Left lobe of liver (tissue), 2 donors: ENCODE measurements at regions not wholly inside any gene's neighbourhood (a gene's known extent, or its start where the extent isn't known, plus 50 kb on each side); places are given as distances from the start of the nearest gene placed in this dataset.
A peak's percentile ranks its signal among the peaks of the same experiment; 100 is the strongest.

Experiments
- ATAC-seq: fragments of 200-7000 bp; cut with Tn5 transposase; one replicate; pipeline ENCODE4 v1.9.1; 2020; ENCODE audit warnings: mild to moderate bottlenecking, moderate library complexity
- DNase-seq: peaks from one replicate; pipeline ENCODE4 v3.0.0-alpha.2; 2020; ENCODE audit warnings: low spot score
- donor health status: DM: no; HTN: no; CAD: no; lungs with moderate emphysema.
- donor health status: DM: no; HTN: yes; CAD: no.

DNA sequence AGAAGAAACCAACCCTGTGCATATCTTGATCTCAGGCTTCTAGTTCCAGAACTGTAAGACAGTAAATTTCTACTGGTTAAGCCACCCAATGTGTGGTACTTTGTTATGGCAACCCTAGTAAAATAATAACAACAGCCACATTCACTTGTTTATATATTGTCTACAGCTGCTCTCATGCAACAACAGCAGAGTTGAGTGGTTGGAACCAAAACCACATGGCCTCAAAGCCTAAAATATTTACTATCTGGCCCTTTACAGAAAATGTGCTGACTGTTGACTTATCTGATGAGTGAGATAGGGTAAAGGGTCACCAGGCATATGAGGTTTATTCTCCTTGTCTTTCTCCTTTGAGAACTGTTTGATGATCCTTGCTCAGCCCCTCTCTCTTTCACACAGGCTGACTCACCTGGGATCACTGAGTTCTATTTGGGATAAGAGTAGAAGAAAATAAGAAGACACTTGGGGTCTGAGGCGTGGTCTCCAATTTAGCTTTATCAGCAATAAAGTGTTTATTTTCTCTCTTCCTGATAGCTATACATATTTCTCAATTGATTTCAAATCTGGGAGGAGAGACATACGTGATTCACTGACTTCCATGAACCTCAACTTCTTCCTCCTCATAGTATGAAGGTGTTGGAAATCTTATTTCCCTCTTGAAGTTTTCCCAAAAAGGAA, 227.5 kb upstream of the STARD13 start:
- no peak for ATAC-seq

DNA sequence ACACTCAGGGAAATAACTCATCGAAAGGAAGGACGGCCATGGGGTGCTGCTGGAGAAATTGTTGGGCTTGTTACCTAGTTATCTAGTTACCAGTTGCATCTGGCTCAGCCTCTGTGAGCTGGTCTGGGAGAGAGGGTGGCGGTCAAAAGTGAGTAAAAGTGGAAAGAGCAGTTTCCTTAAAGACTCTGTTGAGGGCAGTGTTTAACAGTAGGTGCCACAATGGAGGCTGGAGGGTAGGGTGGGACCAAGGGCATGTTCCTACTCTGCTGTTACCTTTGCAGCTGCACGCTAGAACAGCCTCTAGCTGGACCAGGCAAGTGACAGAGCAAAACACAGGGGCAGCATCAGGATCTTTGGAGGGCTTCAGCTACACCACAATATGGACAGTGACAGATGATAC, 228.8 kb upstream of the STARD13 start:
- DNase-seq (no peak), ATAC-seq (no peak)

More for the DNA sequence above, 227.5 kb upstream of the STARD13 start:
- no peak for DNase-seq

DNA sequence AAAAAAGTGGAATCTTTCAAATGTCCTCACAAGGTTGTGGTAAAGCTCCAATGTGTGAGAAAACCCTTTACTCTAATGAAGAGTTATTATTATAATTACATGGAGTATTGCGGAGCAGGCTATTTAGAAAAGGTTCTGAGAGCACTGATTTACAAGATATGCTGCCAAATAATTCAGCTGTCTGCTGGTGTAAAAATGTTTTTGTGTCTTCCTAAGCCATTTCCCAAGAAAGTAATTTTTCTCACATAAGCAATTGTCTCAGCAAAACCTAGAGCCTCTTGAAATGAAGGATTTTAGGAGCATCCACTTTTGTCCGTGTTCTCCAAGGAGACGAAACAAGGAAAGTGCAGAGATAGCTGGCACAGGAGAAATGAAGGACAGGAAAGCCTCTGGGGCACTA, 229.6 kb upstream of the STARD13 start:
- no peak for DNase-seq
- ATAC-seq: no peak

DNA sequence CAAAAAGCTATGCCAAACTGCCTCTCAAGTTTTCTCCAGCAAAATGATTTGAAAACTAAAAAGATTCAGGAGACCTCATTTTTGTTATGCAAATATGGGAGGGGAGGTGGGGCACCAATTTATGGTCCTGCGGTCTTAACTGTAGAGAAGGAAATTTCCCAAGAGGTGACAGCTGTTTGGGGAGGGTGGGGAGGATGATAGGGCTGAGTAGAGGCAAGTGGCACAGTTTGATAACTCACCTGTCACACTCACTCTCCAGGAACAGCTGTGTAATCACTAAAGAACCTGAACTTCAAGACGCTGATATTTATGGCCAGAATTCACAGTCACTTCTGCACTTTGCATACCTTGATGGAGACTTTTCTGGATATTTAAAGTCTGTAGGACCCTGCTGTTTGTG, 232.9 kb upstream of the STARD13 start:
- DNase-seq (no peak), ATAC-seq (no peak)

DNA sequence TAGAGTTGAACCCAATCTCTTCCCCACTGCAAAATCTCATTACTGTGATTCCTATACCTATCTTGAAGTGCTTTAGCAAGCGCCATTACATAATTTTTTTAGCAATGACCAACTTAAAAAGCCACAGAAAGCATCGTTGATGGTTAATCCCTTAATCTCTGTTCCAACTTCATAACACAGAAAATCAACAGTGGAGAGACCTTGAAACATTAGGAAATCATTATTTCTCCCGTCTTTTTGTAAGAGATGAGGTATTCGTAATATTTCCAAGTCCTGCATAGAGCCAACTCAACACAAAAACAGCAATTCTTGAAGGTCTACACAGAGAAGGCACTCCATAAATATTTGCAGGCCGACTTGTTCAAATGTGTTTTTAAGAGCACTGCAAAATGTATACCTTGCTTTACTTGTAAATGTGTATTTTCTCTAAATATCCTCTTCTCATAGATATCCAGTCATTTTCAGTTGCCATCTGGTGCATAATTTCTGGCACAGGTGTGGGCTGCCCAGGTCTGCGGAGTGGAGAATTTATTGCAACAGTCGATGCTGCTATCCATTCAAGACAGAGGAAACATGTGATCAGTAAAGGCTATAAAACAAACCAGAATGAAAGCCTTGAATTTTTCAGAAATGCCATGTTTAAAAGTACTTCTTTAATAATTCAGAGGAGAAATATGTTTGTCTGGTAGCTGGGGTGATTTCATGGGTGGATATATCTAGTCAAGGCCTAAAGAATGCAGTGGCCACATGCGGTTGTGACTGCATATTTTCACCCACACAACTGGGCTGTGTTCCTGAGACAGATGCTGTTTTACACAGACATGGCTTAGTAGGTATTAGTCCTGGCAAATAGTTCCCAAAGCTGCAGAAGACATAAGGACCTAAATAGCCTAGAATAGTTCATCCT, 234.3 kb upstream of the STARD13 start:
- DNase-seq (no peak), ATAC-seq (no peak)

DNA sequence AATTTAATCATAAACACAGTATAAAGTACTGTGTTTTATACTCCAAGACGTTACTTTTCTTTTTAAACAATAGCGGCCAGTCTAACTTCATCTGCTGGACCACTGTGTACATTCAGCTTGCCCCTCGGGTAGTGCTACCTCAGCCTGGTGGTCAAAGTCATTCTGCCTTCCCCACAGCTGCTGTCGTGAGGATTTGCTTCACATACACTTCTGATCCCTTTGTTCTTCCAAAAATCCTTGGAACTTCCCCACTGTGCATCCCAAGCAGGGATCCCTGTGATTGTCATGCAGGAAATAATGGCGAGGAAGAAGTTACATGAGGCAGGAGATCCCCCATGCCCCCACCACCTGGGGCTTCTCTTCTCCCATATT, 234.9 kb upstream of the STARD13 start:
- ATAC-seq: no peak

DNA sequence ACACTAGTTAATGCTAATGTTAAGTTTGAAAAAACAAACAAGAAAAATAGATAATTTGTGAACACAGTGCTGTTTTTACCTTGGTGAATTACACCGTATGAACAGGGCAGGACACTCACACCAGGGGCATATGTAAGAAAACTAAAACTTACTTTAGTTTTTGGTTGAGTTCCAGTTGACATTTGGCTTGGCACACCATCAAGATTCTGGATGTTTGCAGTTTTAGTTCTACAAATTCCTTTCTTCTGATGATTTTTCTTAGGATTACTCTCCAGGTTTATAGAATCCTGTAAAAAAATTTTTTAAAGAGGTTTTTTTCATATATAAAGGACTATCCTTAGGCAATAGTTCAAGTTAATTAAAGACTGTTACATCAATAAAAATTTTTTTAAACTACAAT, 238.5 kb upstream of the STARD13 start:
- DNase-seq (no peak), ATAC-seq (peak; percentile 52)

More for the DNA sequence above, 234.9 kb upstream of the STARD13 start:
- DNase-seq: no peak

DNA sequence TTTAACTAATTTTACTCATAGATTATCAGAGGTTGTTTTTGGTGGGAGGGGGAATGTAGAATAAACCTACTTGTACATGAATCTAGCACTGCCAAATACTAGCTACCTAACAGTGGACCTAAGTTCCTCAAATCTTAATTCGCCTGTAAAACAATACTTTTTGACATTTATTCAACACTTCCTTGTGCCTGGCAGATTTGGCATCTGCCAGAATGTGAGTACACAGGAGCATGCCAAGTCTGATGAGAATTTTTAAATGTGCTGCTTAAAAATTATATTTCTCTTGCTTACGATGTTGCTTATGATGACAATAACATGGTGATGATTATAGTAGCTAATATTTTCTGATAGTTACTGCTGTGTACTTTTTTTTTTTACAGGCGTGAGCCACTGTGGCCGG, 240.2 kb upstream of the STARD13 start:
- DNase-seq (no peak), ATAC-seq (no peak)

DNA sequence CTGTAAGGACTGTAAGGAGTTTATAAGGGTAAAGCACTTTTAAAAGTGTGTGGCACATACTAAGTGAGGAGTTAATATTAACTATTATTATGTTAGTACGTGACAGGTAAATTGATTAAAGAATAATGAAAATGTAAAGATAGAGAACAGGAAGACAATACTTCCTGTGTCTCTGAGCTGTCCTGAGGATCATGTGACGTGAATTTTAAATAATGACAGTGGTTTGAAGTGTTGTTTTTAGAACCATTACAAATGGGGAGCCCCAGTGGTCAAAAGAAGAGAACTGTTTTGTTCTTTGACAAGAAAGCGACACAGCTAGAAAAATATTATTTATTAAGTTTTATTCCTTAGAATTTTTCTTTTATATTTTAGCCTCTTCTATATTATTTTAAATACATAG, 241.2 kb upstream of the STARD13 start:
- ATAC-seq: no peak
- DNase-seq: no peak

DNA sequence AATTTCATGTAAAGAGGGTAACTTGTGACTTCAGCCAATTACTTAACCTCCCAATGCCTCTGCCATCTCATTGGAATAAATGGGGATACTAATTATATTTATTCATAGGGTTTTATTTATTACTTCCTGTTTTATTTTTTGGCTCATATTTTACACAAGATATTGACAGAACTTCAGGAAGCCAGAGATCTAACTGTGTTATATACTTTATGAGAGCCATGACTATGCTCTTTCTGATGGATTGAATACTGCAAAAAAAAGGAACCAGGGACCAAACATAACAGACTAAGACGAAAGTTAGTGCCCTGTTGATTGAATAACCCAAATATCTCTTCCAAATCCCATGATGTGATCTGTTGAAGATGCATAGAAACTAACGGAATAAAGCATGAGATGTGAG, 243.3 kb upstream of the STARD13 start:
- DNase-seq (no peak), ATAC-seq (no peak)

DNA sequence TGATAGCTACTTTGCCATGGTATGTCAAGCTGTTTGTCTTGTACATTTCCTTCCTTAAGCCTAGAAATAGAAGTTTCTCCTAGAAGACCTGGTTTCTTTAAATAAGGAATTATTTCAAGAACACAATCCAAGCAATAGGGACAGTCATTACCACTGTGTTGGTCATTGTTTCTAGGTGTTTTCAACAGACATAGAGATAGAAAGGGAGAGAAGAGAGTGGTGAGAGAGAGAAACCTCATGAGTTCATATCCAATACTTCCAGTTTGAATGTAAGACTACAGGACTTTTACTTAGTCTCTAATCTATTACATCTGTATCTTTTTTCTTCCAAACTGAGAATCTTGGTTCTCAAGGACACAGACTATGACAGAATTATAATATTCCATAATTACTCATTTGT, 245.9 kb upstream of the STARD13 start:
- ATAC-seq: no peak

DNA sequence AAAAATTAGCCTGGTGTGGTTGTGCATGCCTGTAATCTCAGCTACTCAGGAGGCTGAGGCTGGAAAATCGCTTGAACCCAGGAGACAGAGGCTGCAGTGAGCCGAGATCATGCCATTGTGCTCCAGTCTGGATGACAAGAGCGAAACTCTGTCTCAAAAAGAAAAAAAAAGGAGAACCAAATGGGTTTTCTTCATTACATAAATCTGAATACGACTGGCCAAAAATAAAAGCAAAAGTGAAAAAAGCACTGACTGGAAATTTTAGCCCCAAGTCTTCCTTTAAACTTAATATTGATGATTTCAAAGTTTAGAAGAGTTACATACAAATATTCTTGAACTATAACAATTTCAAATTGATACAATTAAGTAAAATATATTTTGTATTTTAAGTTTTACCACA, 249.5 kb upstream of the STARD13 start:
- DNase-seq (no peak), ATAC-seq (no peak)

More for the DNA sequence above, 245.9 kb upstream of the STARD13 start:
- DNase-seq: no peak

DNA sequence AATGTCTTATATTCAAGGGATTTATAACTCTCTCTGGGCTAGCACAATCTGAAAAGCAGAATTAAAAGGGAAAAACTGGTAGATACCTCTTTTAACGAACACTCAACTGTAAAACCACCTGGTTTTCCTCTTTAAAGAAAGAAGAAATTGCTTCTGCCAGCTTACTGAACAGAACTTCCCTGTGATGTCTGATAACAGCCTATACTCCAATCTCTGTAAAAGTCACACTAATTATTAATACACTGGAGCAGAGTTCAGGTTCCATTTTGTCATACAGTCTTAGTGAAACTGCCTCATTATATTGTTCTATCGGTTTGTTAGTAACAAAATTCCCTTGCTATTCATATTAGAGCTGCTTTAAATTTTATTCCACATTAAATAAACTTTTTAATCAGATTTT, 251.0 kb upstream of the STARD13 start:
- DNase-seq (no peak), ATAC-seq (no peak)

DNA sequence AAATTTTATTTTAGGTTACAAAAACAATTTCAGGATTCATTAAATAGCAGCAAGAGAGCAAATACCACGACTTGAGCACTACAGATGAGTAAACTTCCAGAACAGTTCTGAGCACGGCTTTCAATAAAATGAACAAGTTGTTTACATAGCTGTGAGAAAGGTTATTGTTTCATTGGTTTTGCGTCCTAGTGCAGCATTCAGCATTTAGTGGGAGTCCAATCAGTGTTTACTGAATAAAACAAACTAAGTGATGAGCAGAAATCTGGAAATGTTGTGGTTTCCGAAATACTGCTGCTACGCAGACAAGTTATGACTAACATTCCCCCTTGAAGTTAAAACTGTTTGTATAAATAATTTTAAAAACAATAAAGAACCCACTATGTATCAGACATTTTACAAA, 251.5 kb upstream of the STARD13 start:
- DNase-seq (no peak), ATAC-seq (no peak)

DNA sequence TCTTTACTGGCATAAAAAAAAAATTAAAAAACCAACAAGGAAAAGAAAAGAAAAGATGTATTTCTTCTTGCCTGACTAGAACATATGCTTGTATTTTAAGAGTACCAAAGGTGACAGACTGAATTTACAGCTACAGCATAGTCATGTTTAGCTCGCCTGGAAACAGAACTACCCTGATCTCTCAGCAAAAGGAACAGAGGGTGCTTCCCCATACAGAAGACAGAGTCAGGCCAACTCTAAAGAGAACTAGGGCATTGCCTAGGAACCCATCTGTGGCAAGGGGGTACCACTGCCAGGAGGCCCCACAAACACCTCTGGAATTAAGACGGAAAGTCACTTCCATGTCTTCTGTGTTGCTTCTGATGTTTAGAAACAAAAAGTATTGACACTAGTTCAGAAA, 252.1 kb upstream of the STARD13 start:
- no peak for ATAC-seq
- DNase-seq: no peak

DNA sequence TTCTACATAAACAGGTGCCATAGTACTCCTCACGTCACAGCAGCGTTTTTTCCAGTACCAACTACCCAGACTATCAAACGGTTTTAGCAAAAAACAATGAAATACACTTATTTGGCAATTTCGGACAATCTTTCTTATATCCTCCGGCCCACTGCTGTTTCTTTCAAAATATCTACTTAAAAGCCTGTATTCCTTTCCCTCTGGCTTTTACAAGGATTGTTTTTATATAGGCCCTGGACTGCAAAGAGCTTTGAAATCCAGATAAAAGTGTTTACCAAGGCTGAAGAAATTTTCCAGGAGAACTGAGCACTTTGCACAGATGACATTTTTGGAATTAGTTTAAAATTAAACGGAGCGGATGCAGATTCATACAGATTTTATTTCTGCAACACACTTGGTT, 255.9 kb upstream of the STARD13 start:
- no peak for ATAC-seq
- DNase-seq: no peak

DNA sequence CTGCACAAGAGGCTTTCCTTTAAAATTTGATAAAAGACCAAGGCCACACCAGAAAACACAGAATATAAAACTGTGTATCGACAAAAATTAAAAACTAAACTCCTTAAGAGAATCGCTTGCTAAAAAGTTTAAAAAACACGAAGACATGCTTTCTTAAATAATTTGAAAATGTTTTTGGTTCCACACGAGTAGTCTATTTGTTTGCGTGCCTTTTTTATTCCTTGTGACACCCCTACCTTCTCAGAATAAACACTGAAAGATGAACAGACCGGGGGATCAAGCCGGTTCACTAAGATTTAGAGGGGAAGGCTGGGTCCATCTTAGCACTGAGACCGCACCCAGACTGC, 256.4 kb upstream of the STARD13 start:
- ATAC-seq (no peak), DNase-seq (no peak)

DNA sequence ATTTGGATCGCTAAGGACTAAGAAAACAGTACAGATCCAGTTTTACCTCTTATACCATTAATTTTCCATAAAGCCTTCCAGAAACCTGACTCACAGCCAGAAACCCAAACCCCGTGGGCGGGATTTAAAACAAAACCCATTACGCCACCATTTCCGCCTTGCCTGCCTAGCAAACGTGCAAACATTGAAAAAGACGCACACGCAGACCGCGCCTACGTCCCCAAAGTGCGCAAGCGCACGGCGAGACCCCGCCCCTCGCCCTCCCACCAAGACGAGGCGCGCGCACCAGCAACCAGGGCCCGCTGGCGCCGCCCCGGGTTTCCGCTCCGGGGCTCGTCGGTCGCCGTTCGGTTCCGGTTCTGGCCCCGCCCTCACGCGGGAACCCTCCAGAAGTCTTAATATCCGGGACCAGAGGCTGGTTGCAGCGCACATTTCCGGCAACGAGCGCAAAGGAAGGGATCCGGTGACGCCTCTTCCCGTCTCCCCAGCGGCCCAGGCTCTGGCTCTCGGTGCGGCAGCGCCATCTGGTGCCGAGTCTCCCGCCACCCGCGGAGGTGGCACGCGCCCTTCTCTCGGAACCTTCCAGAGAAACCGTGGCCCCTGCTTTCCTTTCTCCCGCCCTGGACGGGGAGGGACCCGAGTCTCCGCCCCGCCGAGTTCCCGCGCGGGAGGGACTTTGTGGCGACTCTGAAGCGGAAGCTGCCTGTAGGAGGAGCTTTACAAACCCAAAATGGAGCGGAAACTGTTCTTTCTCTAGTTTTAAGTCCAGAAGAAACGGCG, 256.9 kb upstream of the STARD13 start:
- peak; percentile 91 for ATAC-seq

DNA sequence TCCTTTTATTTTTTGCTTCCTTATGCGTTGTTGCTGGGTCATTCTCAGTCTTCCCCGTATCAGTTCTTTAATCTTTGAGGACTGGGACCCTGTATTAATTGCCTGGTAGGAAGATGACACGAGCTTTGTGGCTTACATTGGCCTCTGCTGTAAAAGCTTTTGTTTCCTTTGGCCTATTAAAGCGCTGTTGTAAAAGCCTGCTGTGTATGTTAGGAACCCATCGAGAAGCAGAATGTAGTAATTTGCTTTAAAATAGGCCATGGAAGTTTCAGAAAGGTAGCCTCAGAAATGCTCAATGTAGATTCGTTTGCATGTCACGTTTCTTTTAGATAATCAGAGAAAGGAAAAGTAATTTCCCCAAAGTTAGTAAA, 257.5 kb upstream of the STARD13 start:
- DNase-seq (no peak), ATAC-seq (no peak)

More for the DNA sequence above, 256.9 kb upstream of the STARD13 start:
- DNase-seq: peak; percentile 100

DNA sequence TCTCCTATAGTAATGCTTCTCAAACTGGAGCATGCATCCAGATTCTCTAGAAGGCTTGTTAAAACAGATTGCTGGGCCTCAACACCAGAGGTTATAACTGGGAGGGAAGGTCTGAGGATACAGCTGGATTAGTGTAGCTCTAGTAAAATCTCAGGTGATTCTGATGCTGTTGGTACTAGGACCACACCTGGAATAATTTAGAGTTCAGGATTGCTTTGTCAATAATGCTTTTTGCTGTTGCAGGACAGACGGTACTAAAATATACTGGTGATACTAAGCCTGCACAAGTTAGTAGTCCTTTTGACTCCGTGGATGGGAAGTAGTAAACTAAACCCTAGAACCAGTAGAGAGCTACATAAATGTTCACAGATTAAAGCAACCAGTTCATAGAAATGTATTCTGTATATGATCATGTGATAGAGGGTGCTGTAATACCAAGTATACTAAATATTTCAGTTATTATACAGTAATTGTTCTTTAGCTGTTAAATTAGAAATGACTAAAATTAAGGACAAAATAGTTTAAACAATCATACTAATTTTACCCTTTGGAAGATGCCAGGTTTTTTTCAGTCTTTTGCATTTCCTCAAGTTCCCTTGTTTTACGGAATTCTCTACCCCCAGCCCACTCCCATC, 258.2 kb upstream of the STARD13 start:
- DNase-seq (no peak), ATAC-seq (no peak)

DNA sequence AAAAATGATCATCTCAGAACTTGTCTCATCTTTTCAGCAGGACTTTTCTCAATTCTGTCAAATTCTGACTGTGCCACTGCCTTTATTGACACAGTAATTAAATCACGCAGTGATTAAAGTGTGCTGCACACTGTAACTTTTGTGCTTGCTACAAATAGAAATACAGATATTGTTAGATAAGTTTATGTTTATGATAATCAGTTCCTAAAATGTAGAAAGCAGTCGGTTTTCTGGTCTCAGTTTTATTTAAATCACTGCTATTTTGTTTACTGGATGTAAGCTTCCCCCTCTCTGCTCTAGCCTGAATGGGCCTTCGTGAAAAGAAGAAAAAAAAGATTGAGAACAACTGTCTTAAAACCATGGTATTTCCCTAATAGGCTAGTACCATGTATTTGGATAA, 258.8 kb upstream of the STARD13 start:
- DNase-seq (no peak), ATAC-seq (no peak)
